IMR-90 (cell line): ENCODE measurements at regions not wholly inside any gene's neighbourhood (a gene's known extent, or its start where the extent isn't known, plus 50 kb on each side); places are given as distances from the start of the nearest gene placed in this dataset.
"Not testable (repeated sequence)": the region's sequence is repeated elsewhere in the genome, so short reads cannot be mapped to it uniquely, and the experiment has no call there.

ENCODE experiments used
- ATAC-seq: fragments of 200-7000 bp; cut with Tn5 transposase; 2 replicates; pipeline ENCODE4 v1.9.1; 2020; ENCODE audit warnings: low read depth, mild to moderate bottlenecking, moderate library complexity
- BruUV-seq: library from RNA; stranded (reverse); fragments of 400-500 nt; replicated peaks from 2 replicates; lab custom pipeline; 2021; lab: Mats Ljungman, UMichigan
- CTCF ChIA-PET: fragments of 300-600 bp; formaldehyde crosslinking; extraction: SDS; loops from one replicate; lab custom pipeline; 2021; ENCODE audit warnings: antibody characterized with exemption; lab: Yijun Ruan, JAX
- POLR2A ChIA-PET: fragments of 300-600 bp; sonication (Branson Sonifier 250); formaldehyde crosslinking; loops from one replicate; lab custom pipeline; 2022; ENCODE audit warnings: antibody characterized with exemption; ENCODE audit not compliant: unreplicated experiment; lab: Charles Lee
- DNase-seq: peaks from one replicate; pipeline ENCODE4 v3.0.0; 2013
- H2AFZ ChIP-seq: replicated peaks from 2 replicates; pipeline ENCODE3; 2013; ENCODE audit warnings: low read length, mild to moderate bottlenecking; ENCODE audit not compliant: poor library complexity
- H2AK5ac ChIP-seq: 2 replicates; pipeline ENCODE4 v1.6.1; 2013; ENCODE audit warnings: low read depth, low read length, inconsistent platforms
- H2AK9ac ChIP-seq: replicated peaks from 2 replicates; pipeline ENCODE3; 2013; ENCODE audit warnings: mild to moderate bottlenecking, low read depth, low read length, moderate library complexity; ENCODE audit not compliant: poor library complexity
- H2BK120ac ChIP-seq: 2 replicates; pipeline ENCODE4 v1.6.1; 2013; ENCODE audit warnings: low read depth, low read length, inconsistent platforms
- H2BK15ac ChIP-seq: 3 replicates; pipeline ENCODE4 v1.6.1; 2013; ENCODE audit warnings: low read depth, low read length, inconsistent platforms
- H2BK20ac ChIP-seq: 2 replicates; pipeline ENCODE4 v1.6.1; 2013; ENCODE audit warnings: low read depth, mild to moderate bottlenecking, inconsistent platforms, low read length, moderate library complexity
- H2BK5ac ChIP-seq: 2 replicates; pipeline ENCODE4 v1.6.1; 2013; ENCODE audit warnings: mild to moderate bottlenecking, low read depth, low read length, inconsistent platforms; ENCODE audit not compliant: poor library complexity, severe bottlenecking
- H3K14ac ChIP-seq: replicated peaks from 2 replicates; pipeline ENCODE4 v1.6.1; 2013; ENCODE audit warnings: low read depth, low read length, inconsistent platforms
- H3K18ac ChIP-seq: 2 replicates; pipeline ENCODE4 v1.6.1; 2013; ENCODE audit warnings: low read depth, low read length, control low read depth
- H3K23ac ChIP-seq: 2 replicates; pipeline ENCODE4 v1.6.1; 2013; ENCODE audit warnings: low read depth, low read length, inconsistent platforms
- H3K27ac ChIP-seq: 2 replicates; pipeline ENCODE4 v1.5.1; 2013; ENCODE audit warnings: mild to moderate bottlenecking, control low read depth, low read length; ENCODE audit not compliant: insufficient read depth
- H3K27me3 ChIP-seq: 2 replicates; pipeline ENCODE4 v1.6.1; 2013; ENCODE audit warnings: low read length; ENCODE audit not compliant: control insufficient read depth, insufficient read depth
- H3K36me3 ChIP-seq: 2 replicates; pipeline ENCODE4 v1.6.1; 2013; ENCODE audit warnings: low read length, mixed read lengths; ENCODE audit not compliant: control insufficient read depth, insufficient read depth
- H3K4ac ChIP-seq: 2 replicates; pipeline ENCODE4 v1.6.1; 2013; ENCODE audit warnings: low read depth, low read length, inconsistent platforms
- H3K4me1 ChIP-seq: 2 replicates; pipeline ENCODE4 v1.6.1; 2013; ENCODE audit warnings: low read length, mixed read lengths; ENCODE audit not compliant: control insufficient read depth, insufficient read depth
- H3K4me2 ChIP-seq: 2 replicates; pipeline ENCODE4 v1.6.1; 2013; ENCODE audit warnings: low read depth, mild to moderate bottlenecking, control low read depth, low read length, moderate library complexity
- H3K4me3 ChIP-seq: 2 replicates; pipeline ENCODE4 v1.5.1; 2013; ENCODE audit warnings: low read depth, mild to moderate bottlenecking, control low read depth, low read length, moderate library complexity; ENCODE audit not compliant: insufficient read depth
- H3K56ac ChIP-seq: 2 replicates; pipeline ENCODE4 v1.6.1; 2013; ENCODE audit warnings: low read length, inconsistent platforms; ENCODE audit not compliant: insufficient read depth; ENCODE audit errors: extremely low read depth
- H3K79me1 ChIP-seq, 2 experiments: 2 replicates each; pipeline ENCODE4 v1.6.1; 2013; ENCODE audit warnings: low read length in 2 of 2, inconsistent platforms in 1 of 2, low read depth in 1 of 2
- H3K9ac ChIP-seq: 2 replicates; pipeline ENCODE4 v1.6.1; 2013; ENCODE audit warnings: low read depth, low read length, control low read depth
- H3K9me1 ChIP-seq: 2 replicates; pipeline ENCODE4 v1.6.1; 2013; ENCODE audit warnings: low read length, inconsistent platforms; ENCODE audit not compliant: insufficient read depth
- H3K9me3 ChIP-seq: 2 replicates; pipeline ENCODE4 v1.6.1; 2013; ENCODE audit warnings: low read length; ENCODE audit not compliant: control insufficient read depth, insufficient read depth
- H4K20me1 ChIP-seq: 2 replicates; pipeline ENCODE4 v1.6.1; 2013; ENCODE audit warnings: low read length, inconsistent platforms; ENCODE audit not compliant: insufficient read depth
- H4K5ac ChIP-seq: 2 replicates; pipeline ENCODE4 v1.6.1; 2013; ENCODE audit warnings: mild to moderate bottlenecking, low read depth, low read length, control low read depth
- H4K8ac ChIP-seq, 2 experiments: 2 replicates each; pipeline ENCODE4 v1.6.1; 2013; ENCODE audit warnings: low read depth in 2 of 2, low read length in 2 of 2, control low read depth in 1 of 2, inconsistent platforms in 1 of 2
- H4K91ac ChIP-seq: 2 replicates; pipeline ENCODE4 v1.6.1; 2013; ENCODE audit warnings: low read depth, low read length, inconsistent platforms; ENCODE audit not compliant: insufficient read depth
- WGBS, 2 experiments: methylation state at CpG; one replicate each; pipeline versions ENCODE4 v1.1.5 to v1.1.7; 2013; ENCODE audit warnings: missing lambda C conversion rate in 2 of 2; ENCODE audit not compliant: insufficient read length in 1 of 2; ENCODE audit errors: extremely low coverage in 2 of 2; 5-methylcytosine and 5-hydroxymethylcytosine counted together
- dilution Hi-C: fragments of 300-500 bp; cut with HindIII; formaldehyde crosslinking; loops from one replicate; pipeline ENCODE4 v1.14.3; 2018; ENCODE audit warnings: low sequenced_read_pairs; ENCODE audit not compliant: unreplicated experiment
- in situ Hi-C: fragments of 300-500 bp; cut with MboI; formaldehyde crosslinking; loops from 3 replicates; pipeline ENCODE4 v1.14.3; 2019; ENCODE audit warnings: low sequenced_read_pairs, inconsistent platforms, mixed read lengths
- intact Hi-C: fragments of 100-400 bp; cut with micrococcal nuclease; formaldehyde crosslinking; loops from 2 replicates; pipeline ENCODE4 v1.10.0; 2022

GRCh38 chr5:29186380-29186779, 2007.1 kb upstream of the CDH6 start:
- H3K79me1 ChIP-seq, H2BK120ac ChIP-seq, H2AK9ac ChIP-seq, H3K23ac ChIP-seq, H3K27ac ChIP-seq, H4K20me1 ChIP-seq, H3K4me2 ChIP-seq, H4K8ac ChIP-seq, H3K18ac ChIP-seq, H3K36me3 ChIP-seq, H2AFZ ChIP-seq, POLR2A ChIA-PET, H3K9me1 ChIP-seq, H2AK5ac ChIP-seq, H2BK15ac ChIP-seq, H3K4ac ChIP-seq, H4K91ac ChIP-seq, H3K14ac ChIP-seq, H3K4me1 ChIP-seq, H3K9ac ChIP-seq, H2BK5ac ChIP-seq, BruUV-seq, dilution Hi-C loops, in situ Hi-C loops, DNase-seq, H2BK20ac ChIP-seq, H3K56ac ChIP-seq, H3K4me3 ChIP-seq, intact Hi-C loops, H3K27me3 ChIP-seq, H4K5ac ChIP-seq, H3K9me3 ChIP-seq, ATAC-seq: not testable (repeated sequence)
- no CpG with 5 or more reads among the region's 5 CpGs for WGBS, 2 experiments
- CTCF ChIA-PET = interaction anchor here (0.6 kb wide), 1 partner anchor 346 kb away, joined by 3 read pairs; no protein-coding TSS in a partner anchor
